SIG-M5 (cell line): ENCODE measurements at regions not wholly inside any gene's neighbourhood (a gene's known extent, or its start where the extent isn't known, plus 50 kb on each side); places are given as distances from the start of the nearest gene placed in this dataset.
"Not testable (repeated sequence)": the region's sequence is repeated elsewhere in the genome, so short reads cannot be mapped to it uniquely, and the experiment has no call there.

Experiments
- DNase-seq: peaks from one replicate; lab custom pipeline; 2025; lab: John Stamatoyannopoulos, UW

- DNase-seq = no peak
Measured at GRCh38 chr4:3613967-3614730, 81.9 kb upstream of the LRPAP1 start.

DNA sequence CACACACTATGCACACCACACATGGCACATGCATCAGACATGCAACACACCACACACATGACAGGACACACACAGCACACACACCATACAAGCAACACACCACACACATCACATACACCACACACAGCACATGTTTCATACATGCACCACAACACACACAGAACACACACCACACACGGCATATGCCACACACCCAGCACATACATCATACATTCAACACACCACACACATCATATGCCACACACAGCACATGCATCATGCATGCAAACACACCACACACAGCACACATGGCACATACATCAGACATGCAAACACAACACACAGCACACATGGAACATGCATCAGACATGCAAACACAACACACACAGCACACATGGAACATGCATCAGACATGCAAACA is 80.7 kb upstream of the LRPAP1 start:
- no peak for DNase-seq

GRCh38 chr4:3612281-3612680 is 80.1 kb upstream of the LRPAP1 start:
- no peak for DNase-seq

GRCh38 chr4:3611778-3612177 is 79.6 kb upstream of the LRPAP1 start:
- no peak for DNase-seq

DNA sequence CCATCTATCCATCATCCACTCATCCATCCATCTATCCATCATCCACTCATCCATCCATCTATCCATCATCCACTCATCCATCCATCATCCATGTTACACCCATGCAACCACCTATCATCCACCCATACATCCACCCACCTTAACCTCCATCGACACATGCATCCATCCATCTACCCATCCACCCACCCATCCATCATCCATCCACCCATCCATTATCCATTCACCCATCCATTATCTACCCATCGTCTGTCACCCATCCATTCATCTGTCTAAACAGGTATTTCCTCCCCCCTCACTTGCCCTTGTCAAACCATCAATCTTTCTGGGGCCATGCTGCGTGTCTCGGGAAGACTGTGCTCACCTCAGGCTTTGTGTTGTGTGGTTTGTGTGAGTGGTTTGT is 78.6 kb upstream of the LRPAP1 start:
- not testable (repeated sequence) for DNase-seq

DNA sequence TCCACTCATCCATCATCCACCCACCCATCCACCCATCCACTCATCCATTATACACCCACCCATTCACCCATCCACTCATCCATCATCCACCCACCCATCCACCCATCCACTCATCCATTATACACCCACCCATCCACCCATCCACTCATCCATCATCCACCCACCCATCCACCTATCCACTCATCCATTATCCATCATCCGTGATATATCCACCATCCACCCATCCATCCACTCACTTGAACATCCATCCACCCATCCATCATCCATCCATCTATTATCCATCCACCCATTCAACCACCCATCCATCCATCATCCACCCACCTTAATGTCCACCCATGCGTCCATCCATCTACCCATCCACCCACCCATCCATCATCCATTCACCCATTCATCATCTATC is 77.7 kb upstream of the LRPAP1 start:
- not testable (repeated sequence) for DNase-seq

DNA sequence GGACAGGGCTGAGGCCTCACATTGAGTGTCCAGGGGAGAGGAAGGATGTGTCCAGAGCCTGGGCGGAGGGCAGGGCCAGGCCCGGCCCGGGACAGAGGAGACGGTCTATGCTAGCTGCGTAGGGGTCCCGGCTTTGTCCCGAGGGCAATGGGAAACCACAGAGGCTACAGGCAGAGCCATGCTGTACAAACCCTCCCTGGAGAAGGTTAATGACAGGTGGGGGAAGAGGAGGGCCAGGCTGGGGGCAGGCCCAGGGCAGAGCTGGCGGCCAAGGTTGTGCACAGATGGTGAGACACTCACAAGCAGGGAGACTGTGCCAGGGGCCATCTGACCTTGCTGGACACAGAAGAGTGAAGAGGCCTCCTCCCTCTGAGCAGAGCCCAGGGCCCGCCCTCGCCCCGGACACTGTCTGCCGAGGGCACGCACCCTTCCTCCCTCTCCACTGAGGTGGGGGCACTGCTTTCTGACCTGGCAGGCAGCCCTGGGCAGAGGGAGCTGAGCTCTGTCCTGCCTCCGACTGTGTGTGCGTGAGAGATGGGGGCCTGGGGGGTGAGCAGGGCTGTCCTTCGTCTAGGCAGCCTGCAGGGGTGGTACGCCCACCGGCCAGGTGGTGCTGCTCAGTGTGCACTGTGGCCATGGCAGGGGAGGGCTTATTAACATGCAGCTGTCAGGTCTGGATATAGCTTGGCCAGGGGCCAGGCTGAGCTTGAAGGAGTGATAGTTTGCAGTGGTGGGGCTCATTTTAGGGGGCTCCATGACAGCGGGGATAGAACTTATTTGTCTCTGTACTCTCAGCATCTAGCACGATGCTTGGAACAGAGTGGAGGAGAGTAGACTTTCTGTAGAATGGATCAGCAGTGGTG is 75.7 kb upstream of the LRPAP1 start:
- no peak for DNase-seq

GRCh38 chr4:3606850-3607249 is 74.6 kb upstream of the LRPAP1 start:
- DNase-seq = not testable (repeated sequence)

DNA sequence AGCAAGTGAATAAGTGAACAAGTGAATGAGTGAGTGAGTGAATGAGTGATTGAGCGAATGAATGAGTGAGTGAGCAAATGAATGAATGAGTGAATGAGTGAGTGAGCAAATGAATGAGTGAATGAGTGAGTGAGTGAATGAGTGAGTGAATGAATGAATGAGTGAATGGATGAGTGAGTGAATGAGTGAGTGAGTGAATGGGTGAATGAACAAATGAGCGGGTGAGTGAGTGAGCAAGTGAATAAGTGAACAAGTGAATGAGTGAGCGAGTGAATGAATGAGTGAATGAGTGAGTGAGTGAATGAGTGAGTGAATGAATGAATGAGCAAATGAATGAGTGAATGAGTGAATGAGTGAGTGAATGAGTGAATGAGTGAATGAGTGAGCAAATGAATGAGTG is 74.0 kb upstream of the LRPAP1 start:
- not testable (repeated sequence) for DNase-seq

DNA sequence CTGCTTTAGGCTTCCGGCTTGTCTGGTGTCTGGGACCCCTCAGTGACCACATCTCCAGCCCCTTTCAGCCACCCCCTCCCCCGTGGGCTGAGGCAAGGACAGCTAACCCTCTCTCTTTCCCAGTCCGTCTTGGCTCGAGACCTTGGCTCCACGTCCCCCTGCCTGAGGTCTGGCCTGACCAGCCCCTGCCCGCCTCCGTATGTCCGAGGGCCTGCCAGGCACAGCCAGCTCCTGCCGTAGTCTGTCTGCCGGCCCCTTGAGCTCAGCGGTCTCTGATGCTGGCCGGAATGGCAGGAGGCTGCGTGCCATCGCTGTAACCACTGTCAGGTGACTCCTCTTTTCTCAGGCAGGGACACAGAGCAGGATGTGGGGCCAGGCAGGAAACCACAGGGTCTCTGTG is 73.3 kb upstream of the LRPAP1 start:
- no peak for DNase-seq

DNA sequence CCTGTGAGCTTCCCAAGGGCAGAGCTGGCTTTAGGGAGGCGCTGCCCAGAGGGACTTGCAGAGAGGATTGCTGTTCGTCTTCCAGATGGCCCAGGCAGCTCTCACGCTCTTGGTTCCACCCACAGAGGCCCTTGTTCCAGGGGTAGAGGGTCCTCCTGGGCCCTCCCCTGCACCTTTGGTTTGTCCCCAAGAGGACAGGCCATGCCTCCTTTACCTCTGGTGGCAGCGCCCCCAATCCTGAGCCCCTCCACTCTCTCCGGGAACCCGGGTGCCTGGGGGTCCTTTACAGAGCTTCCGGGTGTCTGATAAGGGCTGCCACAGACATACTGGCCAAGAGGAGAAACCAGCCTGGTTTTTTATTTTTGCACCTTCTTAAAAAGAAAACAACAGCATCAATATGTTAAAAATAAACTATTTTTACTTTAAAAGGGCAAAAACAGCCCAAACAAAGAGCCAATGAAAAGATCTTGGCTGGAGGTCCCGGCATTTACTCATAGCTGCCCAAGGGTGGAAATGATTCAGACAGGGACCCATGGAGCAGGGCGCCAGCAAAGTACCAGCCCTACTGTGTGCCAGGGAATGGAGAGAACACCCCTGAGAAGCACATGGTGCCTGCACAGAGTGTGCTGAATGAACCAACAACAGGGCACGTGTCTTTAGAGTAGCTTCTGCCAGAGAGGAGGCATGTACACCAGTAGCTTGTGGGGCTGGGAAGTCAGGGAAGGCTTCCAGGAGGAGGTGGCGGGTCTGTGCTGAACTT is 70.8 kb upstream of the LRPAP1 start:
- DNase-seq = not testable (repeated sequence)

GRCh38 chr4:3601992-3602391 is 69.8 kb upstream of the LRPAP1 start:
- no peak for DNase-seq

GRCh38 chr4:3601108-3601690 is 69.0 kb upstream of the LRPAP1 start:
- DNase-seq = not testable (repeated sequence)

GRCh38 chr4:3599951-3600350 is 67.7 kb upstream of the LRPAP1 start:
- DNase-seq = no peak

DNA sequence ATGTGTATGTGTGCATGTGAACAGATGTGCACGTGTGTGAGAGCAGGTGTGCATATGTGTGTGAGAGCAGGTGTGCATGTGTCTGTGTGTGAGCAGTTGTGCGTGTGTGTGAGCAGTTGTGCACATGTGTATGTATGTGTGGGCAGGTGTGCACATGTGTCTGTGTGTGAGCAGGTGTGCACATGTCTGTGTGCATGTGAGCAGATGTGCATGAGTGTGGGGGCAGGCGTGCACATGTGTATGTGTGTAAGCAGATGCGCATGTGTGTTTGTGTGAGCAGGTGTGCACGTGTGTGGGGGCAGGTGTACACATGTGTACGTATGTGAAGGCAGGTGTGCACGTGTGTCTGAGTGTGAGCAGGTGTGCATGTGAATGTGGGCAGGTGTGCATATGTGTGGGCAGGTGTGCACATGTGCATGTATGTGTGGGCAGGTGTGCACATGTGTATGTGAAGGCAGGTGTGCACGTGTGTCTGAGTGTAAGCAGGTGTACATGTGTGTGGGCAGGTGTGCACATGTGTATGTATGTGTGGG is 66.5 kb upstream of the LRPAP1 start:
- no peak for DNase-seq

- DNase-seq = not testable (repeated sequence)
Measured at GRCh38 chr4:3597896-3598505, 65.8 kb upstream of the LRPAP1 start.

DNA sequence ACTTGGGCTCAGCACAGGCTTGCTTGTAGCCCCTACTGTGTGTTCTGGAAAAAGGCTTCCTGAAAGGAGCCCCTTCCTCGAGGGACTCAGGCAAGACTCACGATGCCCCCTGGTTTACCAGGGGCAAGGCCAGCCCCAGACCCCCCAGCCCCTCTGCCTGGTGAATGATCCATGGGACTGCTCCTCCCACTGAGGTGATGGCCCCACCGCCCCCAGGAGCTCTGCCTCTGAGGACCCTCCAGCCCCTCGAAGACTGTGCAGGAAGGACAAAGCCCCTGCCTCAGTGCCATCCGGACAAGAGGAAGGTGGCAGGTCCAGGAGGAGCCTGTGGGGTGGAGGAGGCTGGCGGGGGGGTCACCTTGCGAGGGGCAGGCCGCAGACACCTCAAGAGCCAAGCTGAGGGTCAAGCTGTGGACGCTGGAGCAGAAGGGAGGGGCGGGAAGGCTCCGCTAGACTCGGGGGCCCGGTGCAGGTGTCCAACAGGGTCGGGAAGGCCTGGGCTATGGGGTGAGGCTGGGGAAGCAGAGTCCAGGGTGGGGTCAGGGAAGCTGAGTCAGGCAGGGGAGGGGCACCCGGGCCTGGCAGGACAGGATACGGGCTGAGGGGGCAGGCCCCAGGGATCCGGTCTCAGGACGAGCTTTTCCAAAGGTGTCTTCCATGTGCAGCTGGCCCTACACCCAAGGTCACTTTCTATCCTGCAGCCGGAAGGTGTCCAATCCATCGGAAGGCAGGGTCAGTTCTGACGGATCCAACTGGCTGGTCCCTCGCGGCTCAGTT is 64.9 kb upstream of the LRPAP1 start:
- not testable (repeated sequence) for DNase-seq

DNA sequence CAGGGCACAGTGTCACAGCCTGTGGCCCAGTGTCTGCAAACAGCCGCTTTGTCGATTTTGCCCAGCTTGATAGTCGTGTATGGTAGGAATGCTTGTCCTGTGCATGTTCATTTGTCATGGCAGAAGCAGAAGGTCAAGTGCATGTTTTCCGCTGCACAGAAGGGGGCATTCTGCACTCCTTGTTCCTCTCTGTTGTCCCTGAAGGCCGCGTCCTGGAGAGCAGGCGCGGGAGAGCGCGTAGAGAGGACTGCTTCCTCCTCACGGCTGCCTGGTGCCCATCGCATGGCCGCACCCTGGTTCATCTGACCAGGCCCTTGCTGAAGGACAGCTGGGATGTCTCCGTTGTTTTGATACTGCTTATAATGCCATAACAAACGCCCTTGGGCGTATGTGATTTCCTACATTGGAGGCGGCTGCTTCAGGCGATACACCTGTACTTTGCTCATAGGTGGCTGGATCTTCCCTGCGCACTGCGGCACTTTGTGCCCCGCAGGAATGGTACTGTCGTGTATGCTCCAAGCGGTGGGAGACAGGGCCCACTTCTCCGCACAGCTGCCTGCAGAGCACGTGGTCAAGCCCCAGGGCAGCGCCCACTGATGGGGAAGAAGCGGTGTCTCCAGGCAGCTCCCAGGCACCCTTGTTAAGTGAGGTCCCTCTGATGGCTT is 63.5 kb upstream of the LRPAP1 start:
- not testable (repeated sequence) for DNase-seq

- not testable (repeated sequence) for DNase-seq
Measured at GRCh38 chr4:3594751-3595150, 62.5 kb upstream of the LRPAP1 start.
